ENCODE measurements at regions not wholly inside any gene's neighbourhood (a gene's known extent, or its start where the extent isn't known, plus 50 kb on each side); places are given as distances from the start of the nearest gene placed in this dataset.
A peak's percentile ranks its signal among the peaks of the same experiment; 100 is the strongest.
"Not testable (repeated sequence)": the region's sequence is repeated elsewhere in the genome, so short reads cannot be mapped to it uniquely, and the experiment has no call there.

DNA sequence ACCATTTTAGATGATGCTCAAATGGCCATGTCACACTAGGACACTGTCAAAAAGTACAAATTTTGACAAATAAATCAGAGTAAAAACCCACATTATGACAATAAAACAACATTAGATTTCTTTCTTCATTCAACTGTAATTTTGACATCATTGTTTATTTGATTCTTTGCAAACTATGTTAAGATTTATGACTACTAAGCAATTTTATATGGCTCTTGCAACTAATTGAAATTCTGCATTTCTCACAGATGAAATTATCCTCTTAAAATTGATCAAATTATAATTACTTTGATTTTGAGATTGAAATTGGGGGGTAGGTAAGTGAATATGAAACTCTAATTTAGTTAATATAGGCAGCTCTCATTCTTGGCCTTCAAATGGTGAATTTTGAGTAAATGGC is 59.8 kb downstream of the ATOH1 start:
- no peak for DNase-seq

GRCh38 chr4:93888768-93889167 is 60.2 kb downstream of the ATOH1 start:
- DNase-seq, result no peak

DNA sequence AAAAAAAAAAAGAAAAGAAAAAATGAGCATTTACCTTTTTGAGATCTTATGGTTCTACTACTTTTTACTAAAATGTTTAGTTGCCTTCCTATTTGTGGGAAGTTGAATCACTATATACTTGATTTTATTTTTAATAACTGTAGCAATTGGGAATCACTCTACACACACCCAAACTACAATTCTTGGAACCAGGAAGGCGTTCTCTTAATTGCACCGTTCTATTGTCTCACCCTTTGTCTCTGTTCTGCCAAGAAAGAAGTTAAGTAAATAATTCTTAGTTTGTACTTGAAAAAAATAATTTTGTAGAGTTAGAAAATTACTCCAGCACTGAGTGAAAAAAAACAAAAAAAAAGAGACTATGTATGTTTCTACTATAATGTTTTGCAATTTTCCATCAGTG is 62.7 kb downstream of the ATOH1 start:
- DNase-seq, result no peak

- no peak for DNase-seq
Measured at GRCh38 chr4:93894995-93895394, 66.4 kb downstream of the ATOH1 start.

DNA sequence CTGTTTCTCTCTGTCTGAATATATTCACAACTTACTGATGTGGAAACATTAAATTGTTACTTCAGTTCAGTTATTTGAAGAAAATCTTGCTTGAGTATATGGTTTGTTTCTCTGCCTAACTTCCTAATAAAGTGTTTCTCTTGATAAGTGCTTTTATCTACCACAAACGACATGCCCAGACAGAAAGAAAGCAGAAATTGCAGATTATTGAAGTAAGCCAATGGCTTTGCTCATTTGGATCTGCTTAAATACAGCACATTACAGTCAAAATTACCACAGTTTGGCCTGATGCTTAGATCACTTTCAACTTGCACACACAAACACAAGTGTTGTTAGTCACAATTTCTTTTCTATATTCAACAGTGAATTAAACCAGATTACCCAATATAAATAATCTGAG is 68.0 kb downstream of the ATOH1 start:
- no peak for DNase-seq

GRCh38 chr4:93897559-93897958 is 69.0 kb downstream of the ATOH1 start:
- DNase-seq, result peak; percentile 56

DNA sequence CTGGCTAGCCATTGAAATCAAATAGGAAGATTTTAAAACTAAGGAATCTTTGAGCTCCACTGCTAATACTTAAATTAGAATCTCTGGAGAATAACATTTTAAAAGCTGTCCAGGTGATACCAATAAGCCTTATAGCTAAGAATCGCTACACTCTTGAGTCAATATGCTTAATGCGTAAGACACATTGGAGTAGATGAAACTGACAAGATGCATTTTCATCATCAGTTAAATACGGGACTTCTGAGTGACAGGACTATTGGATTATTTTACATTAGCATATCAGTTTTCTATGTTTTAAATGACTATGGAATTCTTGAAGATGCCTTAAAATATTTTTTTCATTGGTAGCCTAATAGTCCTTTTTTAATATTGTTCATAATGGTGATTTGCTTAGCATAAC is 80.2 kb downstream of the ATOH1 start:
- peak; percentile 31 for DNase-seq

DNA sequence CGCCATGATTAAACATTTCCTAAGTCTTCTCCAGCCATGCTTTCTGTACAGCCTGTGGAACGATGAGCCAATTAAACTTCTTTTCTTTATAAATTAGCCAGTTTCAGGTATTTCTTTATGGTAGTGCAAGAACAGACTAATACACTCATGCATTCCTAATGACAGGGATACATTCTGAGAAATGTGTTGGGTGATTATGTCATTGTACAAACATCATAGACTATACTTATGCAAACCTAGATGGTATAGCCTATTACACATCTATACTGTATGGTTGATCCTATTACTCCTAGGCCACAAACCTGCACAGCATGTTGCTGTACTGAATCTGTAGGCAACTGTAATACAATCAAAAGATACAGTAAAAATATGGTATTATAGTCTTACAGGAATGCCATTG is 83.1 kb downstream of the ATOH1 start:
- DNase-seq, result no peak

GRCh38 chr4:93912146-93912545 is 83.6 kb downstream of the ATOH1 start:
- peak; percentile 34 for DNase-seq

DNA sequence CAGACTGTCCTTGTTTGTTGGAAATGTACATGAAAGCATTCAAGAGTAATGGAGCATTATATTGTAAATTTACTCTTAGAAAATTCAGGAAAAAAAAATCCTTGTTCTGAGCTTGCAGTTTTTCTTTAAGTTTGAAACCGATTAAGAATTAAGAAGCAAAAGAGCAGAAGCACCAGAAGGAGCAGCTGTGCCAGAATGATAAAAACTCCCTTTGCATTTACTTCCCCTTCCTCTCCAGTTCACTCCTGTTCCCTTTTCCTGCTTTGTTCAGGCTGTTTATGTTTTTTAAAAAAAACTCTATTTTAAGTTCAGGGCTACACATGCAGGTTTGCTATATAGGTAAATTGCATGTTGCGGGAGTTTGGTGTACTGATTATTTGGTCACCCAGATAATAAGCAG is 90.3 kb downstream of the ATOH1 start:
- no peak for DNase-seq

DNA sequence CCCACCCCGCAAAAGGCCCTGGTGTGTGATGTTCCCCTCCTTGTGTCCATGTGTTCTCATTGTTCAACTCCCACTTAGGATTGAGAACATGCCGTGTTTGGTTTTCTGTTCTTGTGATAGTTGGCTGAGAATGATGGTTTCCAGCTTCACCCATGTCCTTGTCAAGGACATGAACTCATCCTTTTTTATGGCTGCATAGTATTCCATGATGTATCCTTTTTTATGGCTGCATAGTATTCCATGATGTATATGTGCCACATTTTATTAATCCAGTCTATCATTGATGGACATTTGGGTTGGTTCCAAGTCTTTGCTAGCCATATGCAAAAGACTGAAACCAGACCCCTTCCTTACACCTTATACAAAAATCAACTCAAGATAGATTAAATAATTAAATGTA is 95.0 kb downstream of the ATOH1 start:
- not testable (repeated sequence) for DNase-seq

DNA sequence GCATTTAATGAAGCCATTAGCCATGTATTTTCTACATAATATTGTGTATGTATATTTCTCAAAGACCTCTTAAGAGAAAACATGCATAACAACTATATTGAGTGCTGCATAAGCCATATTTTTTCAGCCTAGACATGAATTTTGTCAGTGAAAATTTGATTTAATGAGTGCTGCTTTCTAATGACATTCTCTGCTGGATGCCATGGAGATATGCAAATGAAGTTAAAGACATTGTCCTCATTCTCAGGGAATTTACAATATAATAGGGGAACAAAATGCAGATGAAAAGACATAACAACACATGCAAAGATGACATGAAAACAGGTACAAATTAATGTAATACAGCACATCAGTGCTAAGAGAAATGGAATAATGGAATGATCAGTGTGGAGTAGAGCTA is 118.7 kb downstream of the ATOH1 start:
- DNase-seq, result no peak

- DNase-seq, result not testable (repeated sequence)
Measured at GRCh38 chr4:93950239-93950638, 121.7 kb downstream of the ATOH1 start.

GRCh38 chr4:93957186-93957585 is 128.6 kb downstream of the ATOH1 start:
- DNase-seq, result no peak

- no peak for DNase-seq
Measured at GRCh38 chr4:93960450-93960849, 131.9 kb downstream of the ATOH1 start.

GRCh38 chr4:93960916-93961315 is 132.4 kb downstream of the ATOH1 start:
- DNase-seq, result no peak

DNA sequence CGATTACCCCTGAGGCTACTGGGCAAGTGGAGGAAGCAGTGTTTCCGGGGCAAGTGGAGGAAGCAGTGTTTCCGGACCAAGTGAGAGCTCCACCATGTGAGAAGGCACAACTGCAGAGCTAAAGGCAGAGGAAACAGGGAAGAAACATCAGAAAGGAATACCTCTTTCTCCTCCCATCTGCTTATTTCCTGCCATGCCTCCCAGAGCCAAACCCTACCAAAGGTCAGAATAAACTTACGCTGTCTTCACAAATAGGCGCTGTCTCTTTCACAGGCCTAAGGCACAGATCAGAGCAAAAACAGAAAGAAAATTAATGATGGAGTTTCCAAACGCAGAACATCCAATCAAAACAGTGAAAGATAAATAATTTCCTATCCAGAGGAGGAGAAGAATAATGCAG is 153.0 kb downstream of the ATOH1 start:
- DNase-seq, result no peak

DNA sequence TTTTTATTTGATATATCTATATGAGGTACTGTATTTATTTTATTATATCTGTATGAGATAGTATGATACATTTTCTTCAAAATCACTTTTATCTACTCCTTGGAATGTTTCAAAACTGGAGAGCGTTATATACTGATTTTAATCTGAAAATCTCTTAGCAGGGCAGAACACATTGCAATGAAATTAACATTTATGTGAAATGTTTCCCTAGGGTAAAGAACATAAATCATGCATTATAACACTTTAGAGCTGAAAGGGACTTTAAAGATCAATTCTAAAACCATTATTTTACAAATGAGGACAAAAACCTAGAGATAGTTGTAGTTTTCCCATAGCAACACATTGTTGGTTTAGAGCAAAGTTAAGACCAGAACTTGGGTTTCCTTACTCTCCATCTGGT is 153.7 kb downstream of the ATOH1 start:
- DNase-seq, result no peak

DNA sequence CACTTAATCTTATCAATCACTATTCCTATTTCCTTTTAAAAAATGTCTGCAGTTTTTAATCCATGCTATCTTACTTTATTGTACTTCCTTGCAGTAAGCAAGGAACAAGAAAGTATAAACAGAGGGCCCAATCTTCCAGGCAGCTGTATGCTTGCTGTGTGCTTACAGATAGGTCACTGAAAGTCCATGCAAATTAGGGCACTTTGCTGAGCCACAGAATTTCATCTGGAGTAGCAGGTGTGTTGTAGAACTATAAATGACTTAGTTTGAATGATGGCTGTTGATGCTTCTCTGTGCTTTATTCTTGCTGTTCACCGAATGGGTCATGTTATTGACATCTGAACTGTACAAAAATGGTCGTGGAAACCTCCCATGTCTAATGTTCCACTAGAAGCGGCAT is 154.6 kb downstream of the ATOH1 start:
- DNase-seq, result no peak

DNA sequence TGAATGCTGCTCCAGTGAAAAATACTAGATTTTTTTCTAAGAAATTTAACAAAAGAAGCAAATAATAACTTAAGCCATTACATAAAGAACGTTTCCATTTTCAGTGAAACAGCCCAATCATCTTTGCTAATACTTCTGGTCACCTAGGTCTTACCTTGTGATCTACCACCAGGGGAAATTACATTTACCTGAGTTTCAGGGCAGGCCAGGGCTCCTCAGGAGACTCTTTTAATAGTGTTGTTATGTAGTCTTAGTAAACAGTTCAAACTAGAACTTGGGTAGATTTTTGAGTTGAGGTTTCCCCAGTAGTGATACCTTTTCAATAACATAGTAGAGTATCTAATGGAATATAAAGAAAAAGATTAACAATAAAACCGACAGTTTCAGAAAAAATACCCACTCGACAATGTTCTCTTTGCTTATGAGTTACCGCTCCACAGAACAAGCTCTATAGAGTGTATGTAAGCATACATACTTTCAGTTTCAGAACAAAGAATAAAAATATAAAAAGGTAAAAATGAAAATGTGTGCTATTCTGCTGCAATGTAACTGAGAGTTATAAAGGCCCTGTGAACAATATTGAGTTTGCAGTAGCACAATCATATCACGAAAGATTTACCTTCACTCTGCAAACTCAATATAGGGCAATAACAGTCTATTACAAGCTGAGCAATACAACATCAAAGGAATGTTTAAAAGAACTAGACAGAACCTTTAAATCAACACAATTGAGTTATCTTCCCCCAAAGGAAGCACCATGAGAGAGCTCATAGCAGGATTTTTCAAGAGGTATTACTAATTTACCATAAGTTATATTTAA is 165.8 kb downstream of the ATOH1 start:
- DNase-seq, result no peak

GRCh38 chr4:93996895-93997294 is 168.3 kb downstream of the ATOH1 start:
- DNase-seq, result no peak

- no peak for DNase-seq
Measured at GRCh38 chr4:94000559-94000958, 172.0 kb downstream of the ATOH1 start.

GRCh38 chr4:94006932-94007331 is 178.4 kb downstream of the ATOH1 start:
- no peak for DNase-seq

DNA sequence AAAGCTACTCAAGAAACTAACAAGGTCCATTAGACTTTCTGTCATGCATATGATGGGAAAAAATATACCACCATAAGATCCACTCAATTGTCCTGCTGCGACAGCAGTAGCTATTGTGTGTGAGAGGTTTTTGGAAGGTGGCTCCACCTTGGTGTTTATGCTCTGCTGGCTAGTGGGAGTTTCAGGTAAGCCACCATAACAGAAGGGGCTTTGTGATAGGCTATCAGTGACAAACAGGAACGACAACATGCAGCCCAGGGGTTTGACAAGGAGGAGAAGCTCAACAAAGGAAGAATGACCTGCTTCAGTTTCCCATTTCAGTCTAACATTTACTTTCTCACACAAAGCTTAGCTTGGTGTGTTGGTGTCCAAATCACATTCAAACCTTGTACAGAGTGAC is 182.6 kb downstream of the ATOH1 start:
- no peak for DNase-seq

GRCh38 chr4:94014484-94015136 is 186.1 kb downstream of the ATOH1 start:
- DNase-seq, result no peak

All from eye (tissue), 1 donor.